ENCODE measurements at regions not wholly inside any gene's neighbourhood (a gene's known extent, or its start where the extent isn't known, plus 50 kb on each side); places are given as distances from the start of the nearest gene placed in this dataset.

GRCh38 chr6:113289166-113289565, 568.0 kb upstream of the MARCKS start:
- no peak for TF ChIP-seq POLR2A (IDR thresholded peaks at IDR 0.05)
- TF ChIP-seq CTCF (IDR thresholded peaks at IDR 0.05): no peak

Data from esophagus squamous epithelium (tissue), 4 donors.